Lung microvascular endothelial cell (primary cell): ENCODE measurements at regions not wholly inside any gene's neighbourhood (a gene's known extent, or its start where the extent isn't known, plus 50 kb on each side); places are given as distances from the start of the nearest gene placed in this dataset.

Experiments
- DNase-seq, 2 donors: peaks; one replicate each; pipeline versions ENCODE4 v3.0.0 to v3.0.0-alpha.2; 2010; ENCODE audit warnings: low read depth in 2 of 2

DNA sequence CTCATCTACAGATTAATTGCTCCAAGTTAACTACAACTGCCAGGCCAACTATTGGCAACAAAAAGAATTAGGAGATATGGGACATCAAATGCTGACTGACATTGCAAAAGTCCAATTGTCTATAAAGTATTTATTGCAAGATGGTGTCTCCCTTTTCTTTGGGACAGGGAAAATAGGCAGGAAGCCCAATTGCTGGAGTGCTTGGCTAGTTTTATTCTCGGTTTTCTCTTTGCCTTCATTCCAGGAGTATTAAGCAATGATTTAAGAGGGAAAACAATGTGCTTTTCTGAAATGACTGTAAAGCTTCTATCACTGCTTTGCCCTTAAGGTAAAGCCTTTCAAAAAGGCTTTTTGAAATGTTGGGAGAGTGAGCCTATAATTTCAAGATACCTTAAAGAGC, 62.8 kb upstream of the DIAPH2 start:
- no peak for DNase-seq
